Tibial nerve (tissue), 4 donors: ENCODE measurements at regions not wholly inside any gene's neighbourhood (a gene's known extent, or its start where the extent isn't known, plus 50 kb on each side); places are given as distances from the start of the nearest gene placed in this dataset.

Experiments used
- DNase-seq, 2 donors: peaks; one replicate each; pipeline ENCODE4 v3.0.0-alpha.2; 2019; ENCODE audit warnings: low spot score in 2 of 2
- H3K27ac ChIP-seq, 4 donors: fragments of 200-600 bp; sonication (generic) in 3 of 4; one replicate each; pipeline ENCODE4 v1.5.1; 2017 to 2019; ENCODE audit warnings: mild to moderate bottlenecking in 1 of 4
- H3K27me3 ChIP-seq, 2 donors: fragments of 200-600 bp; sonication (generic) in 1 of 2; one replicate each; pipeline versions ENCODE4 v1.5.1 to v1.6.0; 2017 to 2019
- H3K36me3 ChIP-seq, 3 donors: fragments of 200-600 bp; sonication (generic); one replicate each; pipeline ENCODE4 v1.5.1; 2018 to 2019
- H3K4me1 ChIP-seq, 4 donors: fragments of 200-600 bp; sonication (generic) in 3 of 4; one replicate each; pipeline ENCODE4 v1.5.1; 2017 to 2019
- H3K4me3 ChIP-seq, 4 donors: fragments of 200-600 bp; sonication (generic) in 3 of 4; one replicate each; pipeline ENCODE4 v1.5.1; 2017 to 2019; ENCODE audit warnings: mild to moderate bottlenecking in 1 of 4, moderate library complexity in 1 of 4
- H3K9me3 ChIP-seq, 4 donors: fragments of 200-600 bp; sonication (generic) in 3 of 4; one replicate each; pipeline ENCODE4 v1.5.1; 2017 to 2019
- CTCF ChIP-seq, 5 experiments: fragments of 200-600 bp in 3 of 5; fragments of 450-650 bp in 2 of 5; sonication (generic) in 3 of 5; IDR thresholded peaks; one replicate each; pipeline ENCODE4 v1.5.1; 2016 to 2019; ENCODE audit warnings: antibody characterized with exemption in 5 of 5, mild to moderate bottlenecking in 3 of 5, moderate library complexity in 2 of 5
- EP300 ChIP-seq, 2 donors: sonication (generic); formaldehyde crosslinking; IDR thresholded peaks; one replicate each; pipeline ENCODE4 v1.6.1; 2017; ENCODE audit warnings: antibody characterized with exemption in 2 of 2, mild to moderate bottlenecking in 1 of 2
- POLR2A ChIP-seq, 2 donors: fragments of 450-650 bp; IDR thresholded peaks; one replicate each; pipeline ENCODE4 v1.6.1; 2017; ENCODE audit warnings: antibody characterized with exemption in 2 of 2, mild to moderate bottlenecking in 2 of 2, moderate library complexity in 2 of 2
- WGBS, 2 donors: methylation state at CpG; one replicate each; pipeline ENCODE4 v1.1.5; 2018; 5-methylcytosine and 5-hydroxymethylcytosine counted together

- Histone ChIP-seq H3K4me1 (peaks cover 0 to 17% (median 2%) of the 10 kb centered on the region in 4 donors), H3K9me3 (no peaks in the 10 kb centered on the region), H3K27ac (peak overlapping the region in 2 of 4 donors; percentile 32 to 70), H3K4me3 (no peak overlapping the region), H3K27me3 (no peaks in the 10 kb centered on the region), H3K36me3 (no peaks in the 10 kb centered on the region)
- DNase-seq = no peak
- TF ChIP-seq POLR2A (IDR thresholded peaks at IDR 0.05) (no peak), EP300 (IDR thresholded peaks at IDR 0.05) (peak; percentile 55 to 61), CTCF (IDR thresholded peaks at IDR 0.05) (no peak)
- 21 to 25% methylated on average over 3 of the region's 3 CpGs for WGBS, 2 donors
Observed at GRCh38 chr6:134447883-134448387, 130.0 kb upstream of the SGK1 start.

- WGBS, 2 donors = 45 to 55% methylated on average over 3 of the region's 3 CpGs
- Histone ChIP-seq H3K27me3 (no peaks in the 10 kb centered on the region), H3K27ac (peak overlapping the region in 2 of 4 donors; percentile 32 to 70), H3K36me3 (no peaks in the 10 kb centered on the region), H3K4me3 (no peak overlapping the region), H3K9me3 (no peaks in the 10 kb centered on the region), H3K4me1 (peaks cover 0 to 17% (median 2%) of the 10 kb centered on the region in 4 donors)
- TF ChIP-seq EP300 (IDR thresholded peaks at IDR 0.05) = no peak
- TF ChIP-seq POLR2A (IDR thresholded peaks at IDR 0.05) = no peak
- no peak for TF ChIP-seq CTCF (IDR thresholded peaks at IDR 0.05)
- no peak for DNase-seq
Observed at GRCh38 chr6:134447423-134447822, 129.5 kb upstream of the SGK1 start.

GRCh38 chr6:134446896-134447295 lies 129.0 kb upstream of the SGK1 start:
- no peaks in the 10 kb centered on the region for H3K9me3 ChIP-seq
- WGBS, 2 donors = 57 to 73% methylated on average over 3 of the region's 3 CpGs
- no peaks in the 10 kb centered on the region for H3K36me3 ChIP-seq
- no peak overlapping the region for H3K4me3 ChIP-seq
- TF ChIP-seq POLR2A (IDR thresholded peaks at IDR 0.05) = no peak
- TF ChIP-seq CTCF (IDR thresholded peaks at IDR 0.05) = no peak
- no peak for TF ChIP-seq EP300 (IDR thresholded peaks at IDR 0.05)
- H3K4me1 ChIP-seq = peaks cover 0 to 17% (median 2%) of the 10 kb centered on the region in 4 donors
- H3K27me3 ChIP-seq = no peaks in the 10 kb centered on the region
- peak overlapping the region in 2 of 4 donors; percentile 32 to 70 for H3K27ac ChIP-seq
- DNase-seq = no peak

GRCh38 chr6:134446218-134446848 lies 128.4 kb upstream of the SGK1 start:
- TF ChIP-seq EP300 (IDR thresholded peaks at IDR 0.05) = no peak
- no peak for TF ChIP-seq CTCF (IDR thresholded peaks at IDR 0.05)
- no peak for TF ChIP-seq POLR2A (IDR thresholded peaks at IDR 0.05)
- Histone ChIP-seq H3K36me3 (no peaks in the 10 kb centered on the region), H3K9me3 (no peaks in the 10 kb centered on the region), H3K4me1 (peaks cover 0 to 17% (median 2%) of the 10 kb centered on the region in 4 donors), H3K4me3 (no peak overlapping the region), H3K27me3 (no peaks in the 10 kb centered on the region), H3K27ac (peak overlapping the region in 1 of 4 donors; percentile 70)
- no peak for DNase-seq
- WGBS, 2 donors = 35 to 46% methylated on average over 6 of the region's 6 CpGs

GRCh38 chr6:134443009-134443408 lies 125.1 kb upstream of the SGK1 start:
- no peak for TF ChIP-seq EP300 (IDR thresholded peaks at IDR 0.05)
- TF ChIP-seq CTCF (IDR thresholded peaks at IDR 0.05) = no peak
- no peak for TF ChIP-seq POLR2A (IDR thresholded peaks at IDR 0.05)
- Histone ChIP-seq H3K4me1 (peaks cover 0 to 18% (median 2%) of the 10 kb centered on the region in 4 donors), H3K9me3 (no peaks in the 10 kb centered on the region), H3K4me3 (no peak overlapping the region), H3K27ac (no peak overlapping the region), H3K36me3 (no peaks in the 10 kb centered on the region), H3K27me3 (no peaks in the 10 kb centered on the region)
- WGBS, 2 donors = 53 to 61% methylated on average over 4 of the region's 4 CpGs
- DNase-seq = no peak
